Colonic mucosa (tissue), 4 donors: ENCODE measurements at regions not wholly inside any gene's neighbourhood (a gene's known extent, or its start where the extent isn't known, plus 50 kb on each side); places are given as distances from the start of the nearest gene placed in this dataset.

ENCODE experiments used
- DNase-seq: peaks from one replicate; pipeline ENCODE4 v3.0.0-alpha.2; 2020
- H3K27ac ChIP-seq: fragments of 200-600 bp; one replicate; pipeline ENCODE4 v1.8.0; 2021
- H3K27me3 ChIP-seq: fragments of 200-600 bp; one replicate; pipeline ENCODE4 v1.8.0; 2021
- H3K36me3 ChIP-seq: fragments of 200-600 bp; one replicate; pipeline ENCODE4 v1.8.0; 2021
- H3K4me1 ChIP-seq: fragments of 200-600 bp; one replicate; pipeline ENCODE4 v1.8.0; 2021; ENCODE audit warnings: mild to moderate bottlenecking
- H3K4me3 ChIP-seq: fragments of 200-600 bp; one replicate; pipeline ENCODE4 v1.8.0; 2021
- H3K9ac ChIP-seq, 2 donors: one replicate each; pipeline ENCODE4 v1.7.0; 2013; ENCODE audit warnings: control low read depth in 2 of 2, low read depth in 2 of 2, low read length in 2 of 2
- H3K9me3 ChIP-seq: fragments of 200-600 bp; one replicate; pipeline ENCODE4 v1.8.0; 2021
- intact Hi-C: fragments of 100-400 bp; cut with DNase I; formaldehyde crosslinking; loops from one replicate; pipeline ENCODE4 v1.14.1; 2022
- TF ChIP-seq, protein P1 (sequence below): fragments of 200-600 bp; IDR thresholded peaks from one replicate; pipeline ENCODE4 v1.8.0; 2022; ENCODE audit warnings: antibody characterized with exemption, mild to moderate bottlenecking
- donor health status: healthy.
- donor health status: DM: no; HTN: no; CAD: no.
- donor health status: DM: no; HTN: no; CAD: no.

DNA sequence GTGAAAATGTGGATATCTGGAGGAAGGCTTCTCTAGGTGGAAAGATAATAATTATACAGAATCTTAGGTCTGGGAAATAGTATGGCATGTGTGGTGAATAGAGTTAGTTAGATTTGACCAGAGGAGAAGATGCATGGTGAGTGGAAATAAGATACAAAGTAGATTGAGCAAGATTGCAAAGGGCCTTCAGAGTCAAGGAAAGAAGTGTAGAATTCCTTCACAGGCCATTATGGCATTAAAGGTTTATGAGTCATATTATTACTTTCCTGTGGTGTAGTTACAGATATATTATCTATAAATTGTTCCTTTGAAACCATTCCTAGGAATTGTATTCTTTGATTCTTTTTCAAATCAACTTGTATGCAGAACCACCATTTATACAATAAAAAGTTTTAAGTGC lies 660.3 kb downstream of the SI start:
- no peak for DNase-seq
- no peaks in the 10 kb centered on the region for H3K4me1 ChIP-seq
- intact Hi-C loops = no loop called here
- no peak overlapping the region for H3K9ac ChIP-seq
- TF ChIP-seq, protein P1, sequence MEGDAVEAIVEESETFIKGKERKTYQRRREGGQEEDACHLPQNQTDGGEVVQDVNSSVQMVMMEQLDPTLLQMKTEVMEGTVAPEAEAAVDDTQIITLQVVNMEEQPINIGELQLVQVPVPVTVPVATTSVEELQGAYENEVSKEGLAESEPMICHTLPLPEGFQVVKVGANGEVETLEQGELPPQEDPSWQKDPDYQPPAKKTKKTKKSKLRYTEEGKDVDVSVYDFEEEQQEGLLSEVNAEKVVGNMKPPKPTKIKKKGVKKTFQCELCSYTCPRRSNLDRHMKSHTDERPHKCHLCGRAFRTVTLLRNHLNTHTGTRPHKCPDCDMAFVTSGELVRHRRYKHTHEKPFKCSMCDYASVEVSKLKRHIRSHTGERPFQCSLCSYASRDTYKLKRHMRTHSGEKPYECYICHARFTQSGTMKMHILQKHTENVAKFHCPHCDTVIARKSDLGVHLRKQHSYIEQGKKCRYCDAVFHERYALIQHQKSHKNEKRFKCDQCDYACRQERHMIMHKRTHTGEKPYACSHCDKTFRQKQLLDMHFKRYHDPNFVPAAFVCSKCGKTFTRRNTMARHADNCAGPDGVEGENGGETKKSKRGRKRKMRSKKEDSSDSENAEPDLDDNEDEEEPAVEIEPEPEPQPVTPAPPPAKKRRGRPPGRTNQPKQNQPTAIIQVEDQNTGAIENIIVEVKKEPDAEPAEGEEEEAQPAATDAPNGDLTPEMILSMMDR = no peak
- H3K4me3 ChIP-seq = no peak overlapping the region
- no peaks in the 10 kb centered on the region for H3K27me3 ChIP-seq
- H3K9me3 ChIP-seq = no peaks in the 10 kb centered on the region
- H3K36me3 ChIP-seq = no peaks in the 10 kb centered on the region
- H3K27ac ChIP-seq = no peak overlapping the region

DNA sequence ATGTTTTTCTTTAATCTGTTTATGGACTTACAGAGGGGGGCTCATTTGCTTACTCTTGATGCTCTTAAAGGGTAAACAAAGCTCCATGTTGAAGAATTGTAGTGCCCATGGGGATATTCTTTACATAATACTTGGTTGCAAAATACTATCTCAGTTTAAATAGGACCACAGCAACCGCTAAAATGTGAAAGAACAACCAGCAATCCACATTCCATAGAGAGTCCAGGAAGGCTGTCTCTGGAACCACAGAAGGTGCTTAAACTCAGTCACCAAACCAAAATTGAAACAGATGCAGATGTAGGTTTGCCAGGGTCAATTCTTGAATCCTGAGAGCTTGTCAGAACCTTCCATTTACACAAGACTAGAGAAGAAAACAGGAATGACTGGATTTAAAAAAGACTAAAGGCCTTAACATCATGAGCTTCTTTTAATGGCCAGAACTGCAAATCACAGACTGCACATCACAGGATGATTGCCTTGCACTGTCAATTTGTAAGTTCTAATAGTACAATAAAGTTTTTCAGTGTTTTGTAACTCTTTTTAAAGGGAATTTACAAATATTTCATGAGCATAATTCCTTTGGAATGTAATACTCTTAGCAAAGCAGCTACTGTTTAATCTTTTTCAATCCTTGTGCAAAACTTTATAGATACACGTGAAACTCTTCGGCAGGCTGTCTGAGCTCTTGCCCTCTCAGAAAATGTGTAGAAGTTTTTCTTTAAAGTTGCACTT lies 661.6 kb downstream of the SI start:
- TF ChIP-seq, protein P1 = no peak
- intact Hi-C loops = no loop called here
- H3K4me1 ChIP-seq = no peaks in the 10 kb centered on the region
- H3K27me3 ChIP-seq = no peaks in the 10 kb centered on the region
- no peaks in the 10 kb centered on the region for H3K36me3 ChIP-seq
- DNase-seq = no peak
- no peak overlapping the region for H3K9ac ChIP-seq
- H3K27ac ChIP-seq = no peak overlapping the region
- H3K9me3 ChIP-seq = no peaks in the 10 kb centered on the region
- H3K4me3 ChIP-seq = no peak overlapping the region

DNA sequence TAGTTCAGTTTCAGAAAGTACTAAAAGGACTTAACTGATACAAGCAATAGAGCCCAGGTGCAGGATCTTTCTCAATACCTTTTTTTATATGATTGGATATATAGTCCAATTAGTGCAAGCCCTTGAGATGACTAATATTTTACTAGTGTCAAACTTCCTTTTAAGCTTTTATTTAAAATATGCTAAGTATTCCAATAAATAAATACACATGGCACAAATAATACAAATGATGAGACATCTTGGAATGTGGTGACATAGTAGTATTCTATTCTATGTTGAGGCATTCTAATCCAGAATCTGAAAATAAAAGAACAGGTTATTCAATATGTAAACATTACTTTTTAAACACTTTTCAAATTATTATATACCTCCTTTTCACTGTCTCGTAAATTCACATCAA lies 670.0 kb downstream of the SI start:
- DNase-seq = no peak
- H3K9ac ChIP-seq = no peak overlapping the region
- H3K9me3 ChIP-seq = no peaks in the 10 kb centered on the region
- intact Hi-C loops = no loop called here
- H3K36me3 ChIP-seq = no peaks in the 10 kb centered on the region
- H3K27ac ChIP-seq = no peak overlapping the region
- H3K4me1 ChIP-seq = peaks cover 4% of the 10 kb centered on the region
- no peaks in the 10 kb centered on the region for H3K27me3 ChIP-seq
- TF ChIP-seq, protein P1 = no peak
- H3K4me3 ChIP-seq = no peak overlapping the region

DNA sequence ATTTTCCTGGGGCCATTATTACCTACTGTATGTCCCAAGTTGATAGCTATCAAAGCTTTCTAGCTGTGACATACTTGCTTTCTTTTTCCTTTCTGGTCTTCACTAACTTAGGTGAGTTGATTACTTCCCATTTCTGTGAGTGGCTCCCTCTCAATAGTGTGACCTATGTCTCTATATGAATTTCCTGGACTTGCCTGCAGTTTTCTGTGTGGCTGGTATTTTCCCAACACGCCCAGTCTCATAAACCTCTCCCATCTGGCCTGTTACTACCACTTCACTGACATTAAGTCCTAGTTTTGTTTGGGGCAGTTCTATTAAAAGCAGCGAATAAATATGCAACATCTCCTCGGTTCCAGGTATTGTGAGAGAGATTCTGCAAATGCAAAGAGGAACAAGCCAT lies 671.2 kb downstream of the SI start:
- no peak overlapping the region for H3K9ac ChIP-seq
- TF ChIP-seq, protein P1 = no peak
- no peaks in the 10 kb centered on the region for H3K27me3 ChIP-seq
- H3K9me3 ChIP-seq = no peaks in the 10 kb centered on the region
- H3K36me3 ChIP-seq = no peaks in the 10 kb centered on the region
- peak overlapping the region; percentile 29 for H3K27ac ChIP-seq
- no peak overlapping the region for H3K4me3 ChIP-seq
- intact Hi-C loops = no loop called here
- DNase-seq = peak; percentile 53
- H3K4me1 ChIP-seq = peaks cover 4% of the 10 kb centered on the region

DNA sequence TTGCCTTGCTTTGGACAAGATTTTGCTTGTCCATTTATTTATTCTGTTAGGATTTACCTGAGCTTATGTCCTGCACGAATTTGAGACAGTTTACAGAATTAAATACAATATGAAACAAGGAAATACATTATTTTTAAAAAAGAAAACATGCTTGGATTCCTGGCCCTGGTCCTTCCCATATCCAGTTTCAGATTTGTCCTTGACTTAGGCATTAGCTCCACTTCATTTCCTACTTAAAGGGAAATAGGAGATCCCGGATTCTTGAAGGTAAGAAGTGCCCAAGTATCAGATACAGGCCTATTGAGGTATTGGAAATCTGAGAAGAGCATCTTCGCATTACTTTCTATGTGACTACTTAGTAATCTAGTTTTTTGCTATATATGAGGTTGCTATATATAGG lies 672.0 kb downstream of the SI start:
- DNase-seq = no peak
- no peak overlapping the region for H3K9ac ChIP-seq
- TF ChIP-seq, protein P1 = no peak
- H3K4me3 ChIP-seq = no peak overlapping the region
- intact Hi-C loops = no loop called here
- peaks cover 4% of the 10 kb centered on the region for H3K4me1 ChIP-seq
- H3K9me3 ChIP-seq = no peaks in the 10 kb centered on the region
- H3K36me3 ChIP-seq = no peaks in the 10 kb centered on the region
- no peaks in the 10 kb centered on the region for H3K27me3 ChIP-seq
- peak overlapping the region; percentile 29 for H3K27ac ChIP-seq
